GM12892 (cell line): ENCODE measurements at regions not wholly inside any gene's neighbourhood (a gene's known extent, or its start where the extent isn't known, plus 50 kb on each side); places are given as distances from the start of the nearest gene placed in this dataset.

Experiments
- POLR2A ChIP-seq: IDR thresholded peaks from 2 replicates; pipeline ENCODE4 v1.6.1; 2011; ENCODE audit warnings: low read depth, low read length, control low read depth
- POLR2AphosphoS5 ChIP-seq: IDR thresholded peaks from 2 replicates; pipeline ENCODE4 v1.6.1; 2011; ENCODE audit warnings: low read depth, low read length, control low read depth

- TF ChIP-seq POLR2AphosphoS5 = no peak
- no peak for TF ChIP-seq POLR2A
Observed at GRCh38 chr12:59429766-59430165, 166.1 kb upstream of the SLC16A7 start.
